ENCODE measurements at regions not wholly inside any gene's neighbourhood (a gene's known extent, or its start where the extent isn't known, plus 50 kb on each side); places are given as distances from the start of the nearest gene placed in this dataset.

DNA sequence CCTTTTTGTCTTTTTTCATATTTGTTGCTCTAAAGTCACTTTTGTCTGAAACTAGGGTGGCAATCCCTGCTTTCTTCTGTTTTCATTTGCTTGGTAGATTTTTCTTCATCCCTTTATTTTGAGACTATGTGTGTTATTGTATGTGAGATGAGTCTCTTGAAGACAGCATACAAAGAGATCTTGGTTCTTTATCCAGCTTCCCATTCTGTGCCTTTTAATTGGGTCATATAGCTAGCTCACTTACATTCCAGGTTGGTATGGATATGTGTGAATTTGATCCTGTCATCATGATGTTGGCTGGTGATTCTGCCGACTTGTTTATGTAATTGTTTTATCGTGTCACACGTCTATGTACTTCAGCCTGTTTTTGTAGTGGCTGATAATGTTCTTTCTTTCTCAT is 267.7 kb upstream of the MGAT4C start:
- TF ChIP-seq, protein P1, sequence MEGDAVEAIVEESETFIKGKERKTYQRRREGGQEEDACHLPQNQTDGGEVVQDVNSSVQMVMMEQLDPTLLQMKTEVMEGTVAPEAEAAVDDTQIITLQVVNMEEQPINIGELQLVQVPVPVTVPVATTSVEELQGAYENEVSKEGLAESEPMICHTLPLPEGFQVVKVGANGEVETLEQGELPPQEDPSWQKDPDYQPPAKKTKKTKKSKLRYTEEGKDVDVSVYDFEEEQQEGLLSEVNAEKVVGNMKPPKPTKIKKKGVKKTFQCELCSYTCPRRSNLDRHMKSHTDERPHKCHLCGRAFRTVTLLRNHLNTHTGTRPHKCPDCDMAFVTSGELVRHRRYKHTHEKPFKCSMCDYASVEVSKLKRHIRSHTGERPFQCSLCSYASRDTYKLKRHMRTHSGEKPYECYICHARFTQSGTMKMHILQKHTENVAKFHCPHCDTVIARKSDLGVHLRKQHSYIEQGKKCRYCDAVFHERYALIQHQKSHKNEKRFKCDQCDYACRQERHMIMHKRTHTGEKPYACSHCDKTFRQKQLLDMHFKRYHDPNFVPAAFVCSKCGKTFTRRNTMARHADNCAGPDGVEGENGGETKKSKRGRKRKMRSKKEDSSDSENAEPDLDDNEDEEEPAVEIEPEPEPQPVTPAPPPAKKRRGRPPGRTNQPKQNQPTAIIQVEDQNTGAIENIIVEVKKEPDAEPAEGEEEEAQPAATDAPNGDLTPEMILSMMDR (conservative IDR thresholded peaks at IDR 0.05; ENCODE audit: low read depth, low read length) = no peak
- no peaks in the 10 kb centered on the region for H3K27me3 ChIP-seq (ENCODE audit: insufficient read depth, low read depth)
- H2AFZ ChIP-seq (ENCODE audit: low read depth) = no peak overlapping the region
- no peak overlapping the region for H3K27ac ChIP-seq
- no peak overlapping the region for H3K9ac ChIP-seq
- no peak overlapping the region for H3K4me3 ChIP-seq (IDR thresholded peaks at IDR 0.05; ENCODE audit: insufficient read depth, low read depth, low read length)
- no peaks in the 10 kb centered on the region for H3K79me2 ChIP-seq (ENCODE audit: insufficient read depth, low read depth)
- H3K36me3 ChIP-seq (ENCODE audit: insufficient read depth) = no peaks in the 10 kb centered on the region
- no peaks in the 10 kb centered on the region for H4K20me1 ChIP-seq (ENCODE audit: insufficient read depth)
- H3K4me1 ChIP-seq (ENCODE audit: low read depth, poor library complexity, severe bottlenecking) = no peaks in the 10 kb centered on the region
- H3K4me2 ChIP-seq = no peak overlapping the region

DNA sequence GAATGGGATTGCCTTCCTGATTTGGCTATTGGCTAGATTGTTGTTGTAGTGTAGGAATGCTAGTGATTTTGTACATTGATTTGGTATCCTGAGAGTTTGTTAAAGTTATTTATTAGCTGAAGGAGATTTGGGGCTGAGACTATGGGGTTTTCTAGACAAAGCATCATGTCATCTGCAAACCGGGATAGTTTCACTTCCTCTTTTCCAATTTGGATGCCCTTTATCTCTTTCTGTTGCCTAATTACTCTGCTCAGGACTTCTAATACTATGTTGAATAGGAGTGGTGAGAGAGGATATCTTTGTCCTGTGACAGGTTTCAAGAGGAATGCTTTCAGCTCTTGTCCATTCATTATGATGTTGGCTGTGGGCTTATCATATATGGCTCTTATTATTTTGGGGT is 265.7 kb upstream of the MGAT4C start:
- Histone ChIP-seq H3K27me3 (ENCODE audit: insufficient read depth, low read depth) (no peaks in the 10 kb centered on the region), H3K9ac (no peak overlapping the region), H4K20me1 (ENCODE audit: insufficient read depth) (no peaks in the 10 kb centered on the region), H3K4me3 (IDR thresholded peaks at IDR 0.05; ENCODE audit: insufficient read depth, low read depth, low read length) (no peak overlapping the region), H3K4me2 (no peak overlapping the region), H3K27ac (no peak overlapping the region), H2AFZ (ENCODE audit: low read depth) (no peak overlapping the region), H3K4me1 (ENCODE audit: low read depth, poor library complexity, severe bottlenecking) (no peaks in the 10 kb centered on the region), H3K36me3 (ENCODE audit: insufficient read depth) (no peaks in the 10 kb centered on the region), H3K79me2 (ENCODE audit: insufficient read depth, low read depth) (no peaks in the 10 kb centered on the region)
- TF ChIP-seq, protein P1 (conservative IDR thresholded peaks at IDR 0.05; ENCODE audit: low read depth, low read length) = no peak

DNA sequence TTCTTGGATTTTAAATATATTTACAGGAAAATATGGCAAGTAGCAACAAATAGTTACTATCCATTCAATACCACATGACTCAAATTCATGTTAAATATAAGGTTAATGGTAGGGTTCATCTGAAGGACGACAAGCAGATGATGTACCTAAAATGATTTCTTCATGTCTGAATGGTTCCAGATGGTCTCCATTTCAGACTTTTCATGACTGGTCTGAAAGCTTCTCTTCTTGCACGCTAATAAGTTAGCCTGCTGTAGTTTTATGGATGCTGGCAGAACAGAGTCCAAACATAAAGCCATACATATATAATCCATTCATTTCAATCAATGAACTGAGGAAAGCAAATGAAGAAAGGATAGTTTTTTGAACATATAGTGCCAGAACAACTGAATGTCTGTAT is 257.0 kb upstream of the MGAT4C start:
- no peaks in the 10 kb centered on the region for H3K79me2 ChIP-seq (ENCODE audit: insufficient read depth, low read depth)
- no peak overlapping the region for H3K27ac ChIP-seq
- TF ChIP-seq, protein P1 (conservative IDR thresholded peaks at IDR 0.05; ENCODE audit: low read depth, low read length) = no peak
- H3K9ac ChIP-seq = no peak overlapping the region
- no peaks in the 10 kb centered on the region for H3K4me1 ChIP-seq (ENCODE audit: low read depth, poor library complexity, severe bottlenecking)
- no peak overlapping the region for H3K4me3 ChIP-seq (IDR thresholded peaks at IDR 0.05; ENCODE audit: insufficient read depth, low read depth, low read length)
- no peak overlapping the region for H2AFZ ChIP-seq (ENCODE audit: low read depth)
- H3K36me3 ChIP-seq (ENCODE audit: insufficient read depth) = no peaks in the 10 kb centered on the region
- H3K27me3 ChIP-seq (ENCODE audit: insufficient read depth, low read depth) = no peaks in the 10 kb centered on the region
- no peaks in the 10 kb centered on the region for H4K20me1 ChIP-seq (ENCODE audit: insufficient read depth)
- H3K4me2 ChIP-seq = no peak overlapping the region

DNA sequence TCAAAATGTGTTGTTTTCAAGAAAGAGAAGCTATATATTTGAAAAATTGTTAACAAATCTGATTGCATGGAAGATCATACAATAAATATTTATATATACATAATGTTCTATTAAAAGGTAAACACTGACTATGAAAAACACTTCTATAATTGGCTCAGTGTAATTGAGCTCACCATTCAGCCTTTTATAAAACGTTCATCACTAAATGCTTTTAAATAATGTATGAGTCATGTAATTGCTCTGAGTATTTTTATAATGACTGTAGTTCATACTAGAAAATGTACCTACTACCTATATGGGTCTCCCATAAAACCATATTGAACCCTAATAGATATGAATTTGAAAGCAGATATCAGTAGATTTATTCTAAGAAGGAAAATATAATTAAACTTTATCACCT is 240.4 kb upstream of the MGAT4C start:
- Histone ChIP-seq H3K79me2 (ENCODE audit: insufficient read depth, low read depth) (no peaks in the 10 kb centered on the region), H3K9ac (no peak overlapping the region), H3K4me2 (no peak overlapping the region), H4K20me1 (ENCODE audit: insufficient read depth) (no peaks in the 10 kb centered on the region), H2AFZ (ENCODE audit: low read depth) (no peak overlapping the region), H3K4me3 (IDR thresholded peaks at IDR 0.05; ENCODE audit: insufficient read depth, low read depth, low read length) (no peak overlapping the region), H3K36me3 (ENCODE audit: insufficient read depth) (no peaks in the 10 kb centered on the region), H3K27ac (no peak overlapping the region), H3K27me3 (ENCODE audit: insufficient read depth, low read depth) (no peaks in the 10 kb centered on the region), H3K4me1 (ENCODE audit: low read depth, poor library complexity, severe bottlenecking) (no peaks in the 10 kb centered on the region)
- TF ChIP-seq, protein P1 (conservative IDR thresholded peaks at IDR 0.05; ENCODE audit: low read depth, low read length) = no peak

DNA sequence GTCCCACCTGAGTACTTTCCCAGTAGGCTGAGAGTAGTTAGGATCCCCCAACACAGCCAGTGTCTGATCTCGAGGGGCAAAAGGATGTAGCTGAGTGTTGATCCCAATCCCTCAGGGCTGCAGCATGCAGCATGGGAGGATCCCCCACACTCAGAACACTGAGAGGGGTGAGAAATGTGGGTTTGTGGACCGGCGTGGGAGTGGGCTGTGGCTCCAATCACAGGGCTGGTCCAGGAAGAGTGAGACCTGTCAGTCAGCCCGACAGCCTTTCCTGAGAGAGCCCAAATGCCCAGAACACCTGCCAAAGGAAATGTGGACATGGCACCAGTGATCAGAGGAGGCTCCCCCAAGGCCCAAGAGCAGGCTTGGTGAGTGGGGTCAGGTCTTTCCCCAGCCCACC is 228.3 kb upstream of the MGAT4C start:
- Histone ChIP-seq H3K79me2 (ENCODE audit: insufficient read depth, low read depth) (no peaks in the 10 kb centered on the region), H3K27me3 (ENCODE audit: insufficient read depth, low read depth) (no peaks in the 10 kb centered on the region), H3K27ac (no peak overlapping the region), H3K36me3 (ENCODE audit: insufficient read depth) (no peaks in the 10 kb centered on the region), H3K4me3 (IDR thresholded peaks at IDR 0.05; ENCODE audit: insufficient read depth, low read depth, low read length) (no peak overlapping the region), H2AFZ (ENCODE audit: low read depth) (no peak overlapping the region), H3K4me1 (ENCODE audit: low read depth, poor library complexity, severe bottlenecking) (no peaks in the 10 kb centered on the region), H3K4me2 (no peak overlapping the region), H3K9ac (no peak overlapping the region), H4K20me1 (ENCODE audit: insufficient read depth) (no peaks in the 10 kb centered on the region)
- TF ChIP-seq, protein P1 (conservative IDR thresholded peaks at IDR 0.05; ENCODE audit: low read depth, low read length) = no peak

All from KMS-11 (cell line).